ENCODE measurements at regions not wholly inside any gene's neighbourhood (a gene's known extent, or its start where the extent isn't known, plus 50 kb on each side); places are given as distances from the start of the nearest gene placed in this dataset.

- H3K4me3 Mint-ChIP-seq (ENCODE audit: unreplicated experiment), result peak overlapping the region; percentile 7
- peak overlapping the region; percentile 11 for H3K27ac Mint-ChIP-seq (ENCODE audit: unreplicated experiment)
- no peaks in the 10 kb centered on the region for H3K27me3 ChIP-seq (replicated peaks; ENCODE audit: control insufficient read depth, insufficient read depth, low read length)
- no peaks in the 10 kb centered on the region for H3K36me3 ChIP-seq (ENCODE audit: control insufficient read depth, insufficient read depth, low read length)
- DNase-seq, result no peak
- H3K27me3 Mint-ChIP-seq (ENCODE audit: insufficient read depth, unreplicated experiment), result no peaks in the 10 kb centered on the region
- no peak for TF ChIP-seq CTCF (IDR thresholded peaks at IDR 0.05; ENCODE audit: insufficient read depth in 1 of 2, low read depth in 1 of 2, low read length in 1 of 2, severe bottlenecking in 1 of 2, unreplicated experiment in 1 of 2)
- peaks cover 7% of the 10 kb centered on the region; the same call in 1 of the 2 replicates for H3K9me3 ChIP-seq
- intact Hi-C loops (cut with micrococcal nuclease; ENCODE audit: unreplicated experiment), result no loop called here
- H3K4me1 Mint-ChIP-seq (ENCODE audit: low read depth, unreplicated experiment), result peaks cover 62% of the 10 kb centered on the region
- peaks cover 72% of the 10 kb centered on the region for H3K4me1 ChIP-seq
- no TSS peak for BruUV-seq (replicated peaks)
- peaks cover 21% of the 10 kb centered on the region for H3K9me3 Mint-ChIP-seq (ENCODE audit: unreplicated experiment)
- H3K36me3 Mint-ChIP-seq (ENCODE audit: insufficient read depth, unreplicated experiment), result peaks cover 2% of the 10 kb centered on the region
- ChIA-PET CTCF (interaction anchor here (0.6 to 1.3 kb wide), 3 partner anchors 16 to 20 kb away, joined by 3 to 5 read pairs (median 3); no protein-coding TSS in a partner anchor), POLR2A (no interaction called here)
- H3K4me3 ChIP-seq (ENCODE audit: low read depth, low read length), result no peak overlapping the region
Observed at GRCh38 chr15:66928784-66929183, 136.6 kb upstream of the SMAD3 start.

- Histone ChIP-seq H3K9me3 (peaks cover 14% of the 10 kb centered on the region), H3K27me3 (replicated peaks; ENCODE audit: control insufficient read depth, insufficient read depth, low read length) (no peaks in the 10 kb centered on the region), H3K4me1 (peaks cover 72% of the 10 kb centered on the region), H3K36me3 (ENCODE audit: control insufficient read depth, insufficient read depth, low read length) (no peaks in the 10 kb centered on the region), H3K4me3 (ENCODE audit: low read depth, low read length) (no peak overlapping the region)
- Mint-ChIP-seq H3K27me3 (ENCODE audit: insufficient read depth, unreplicated experiment) (no peaks in the 10 kb centered on the region), H3K36me3 (ENCODE audit: insufficient read depth, unreplicated experiment) (no peaks in the 10 kb centered on the region), H3K9me3 (ENCODE audit: unreplicated experiment) (peaks cover 18% of the 10 kb centered on the region), H3K27ac (ENCODE audit: unreplicated experiment) (no peak overlapping the region), H3K4me1 (ENCODE audit: low read depth, unreplicated experiment) (peaks cover 62% of the 10 kb centered on the region), H3K4me3 (ENCODE audit: unreplicated experiment) (no peak overlapping the region)
- DNase-seq, result no peak
- BruUV-seq (replicated peaks), result no TSS peak
- intact Hi-C loops (cut with micrococcal nuclease; ENCODE audit: unreplicated experiment), result no loop called here
- CTCF ChIA-PET, result interaction anchor here (0.6 kb wide), 1 partner anchor 324 kb away, joined by 3 read pairs; no protein-coding TSS in a partner anchor
- POLR2A ChIA-PET, result no interaction called here
- no peak for TF ChIP-seq CTCF (IDR thresholded peaks at IDR 0.05; ENCODE audit: insufficient read depth in 1 of 2, low read depth in 1 of 2, low read length in 1 of 2, severe bottlenecking in 1 of 2, unreplicated experiment in 1 of 2)
Observed at GRCh38 chr15:66929843-66930402, 135.5 kb upstream of the SMAD3 start.

GRCh38 chr15:66931768-66932633, 133.4 kb upstream of the SMAD3 start:
- peaks cover 52% of the 10 kb centered on the region for H3K4me1 Mint-ChIP-seq (ENCODE audit: low read depth, unreplicated experiment)
- Histone ChIP-seq H3K4me3 (ENCODE audit: low read depth, low read length) (no peak overlapping the region), H3K4me1 (peaks cover 57% of the 10 kb centered on the region), H3K36me3 (ENCODE audit: control insufficient read depth, insufficient read depth, low read length) (no peaks in the 10 kb centered on the region), H3K27me3 (replicated peaks; ENCODE audit: control insufficient read depth, insufficient read depth, low read length) (no peaks in the 10 kb centered on the region), H3K9me3 (peaks cover 14% of the 10 kb centered on the region)
- H3K36me3 Mint-ChIP-seq (ENCODE audit: insufficient read depth, unreplicated experiment), result no peaks in the 10 kb centered on the region
- intact Hi-C loops (cut with micrococcal nuclease; ENCODE audit: unreplicated experiment), result no loop called here
- DNase-seq, result peak; percentile 77 to 87
- ChIA-PET POLR2A (interaction anchor here (0.5 to 0.9 kb wide), 3 partner anchors 71 to 1407 kb away, joined by 3 read pairs; no protein-coding TSS in a partner anchor), CTCF (interaction anchor here (0.5 to 1.4 kb wide), 6 partner anchors 14 to 739 kb away, joined by 3 to 11 read pairs (median 3); no protein-coding TSS in a partner anchor)
- BruUV-seq (replicated peaks), result no TSS peak
- peaks cover 27% of the 10 kb centered on the region for H3K9me3 Mint-ChIP-seq (ENCODE audit: unreplicated experiment)
- no peaks in the 10 kb centered on the region for H3K27me3 Mint-ChIP-seq (ENCODE audit: insufficient read depth, unreplicated experiment)
- no peak for TF ChIP-seq CTCF (IDR thresholded peaks at IDR 0.05; ENCODE audit: insufficient read depth in 1 of 2, low read depth in 1 of 2, low read length in 1 of 2, severe bottlenecking in 1 of 2, unreplicated experiment in 1 of 2)
- peak overlapping the region; percentile 55 for H3K4me3 Mint-ChIP-seq (ENCODE audit: unreplicated experiment)
- peak overlapping the region; percentile 77 for H3K27ac Mint-ChIP-seq (ENCODE audit: unreplicated experiment)

Data from Caco-2 (cell line).